DOHH2 (cell line): ENCODE measurements at regions not wholly inside any gene's neighbourhood (a gene's known extent, or its start where the extent isn't known, plus 50 kb on each side); places are given as distances from the start of the nearest gene placed in this dataset.

Source experiments
- H3F3A ChIP-seq: fragments of 200-600 bp; sonication (generic), shearing (Covaris generic); 2 replicates; pipeline ENCODE4 v1.6.0; 2016; ENCODE audit warnings: antibody characterized with exemption, mild to moderate bottlenecking; ENCODE audit not compliant: control insufficient read depth, insufficient read depth
- H3K27ac ChIP-seq: fragments of 200-600 bp; sonication (generic); 2 replicates; pipeline ENCODE4 v1.5.1; 2014; ENCODE audit warnings: low read depth, mild to moderate bottlenecking, low read length, moderate library complexity
- H3K27me3 ChIP-seq: fragments of 200-600 bp; sonication (generic); 2 replicates; pipeline ENCODE4 v1.6.1; 2014; ENCODE audit warnings: mild to moderate bottlenecking, low read length, mixed read lengths; ENCODE audit not compliant: control insufficient read depth
- H3K36me3 ChIP-seq: fragments of 200-600 bp; sonication (generic); 2 replicates; pipeline ENCODE4 v1.6.1; 2014; ENCODE audit warnings: mild to moderate bottlenecking, low read length, moderate library complexity, mixed read lengths; ENCODE audit not compliant: control insufficient read depth
- H3K4me1 ChIP-seq: fragments of 200-600 bp; sonication (generic); 2 replicates; pipeline ENCODE4 v1.6.1; 2014; ENCODE audit warnings: mild to moderate bottlenecking, low read length, mixed read lengths; ENCODE audit not compliant: control insufficient read depth
- H3K4me2 ChIP-seq: fragments of 200-600 bp; sonication (generic); 2 replicates; pipeline ENCODE4 v1.6.0; 2014; ENCODE audit warnings: mild to moderate bottlenecking, low read length, moderate library complexity
- H3K4me3 ChIP-seq: fragments of 200-600 bp; sonication (generic); 2 replicates; pipeline ENCODE4 v1.5.1; 2014; ENCODE audit warnings: mild to moderate bottlenecking, low read length, mixed read lengths
- H3K79me2 ChIP-seq: fragments of 200-600 bp; sonication (generic); 2 replicates; pipeline ENCODE4 v1.6.1; 2014; ENCODE audit warnings: mild to moderate bottlenecking, low read length, mixed read lengths; ENCODE audit not compliant: control insufficient read depth
- H3K9me2 ChIP-seq: fragments of 200-600 bp; sonication (generic); replicated peaks from 2 replicates; pipeline ENCODE4 v1.6.1; 2014; ENCODE audit warnings: mild to moderate bottlenecking, low read length, mixed read lengths; ENCODE audit not compliant: control insufficient read depth
- H3K9me3 ChIP-seq: fragments of 200-600 bp; sonication (generic); 2 replicates; pipeline ENCODE4 v1.6.1; 2014; ENCODE audit warnings: antibody characterized with exemption, low read length, mixed read lengths; ENCODE audit not compliant: control insufficient read depth, insufficient read depth
- H4K20me1 ChIP-seq: fragments of 200-600 bp; sonication (generic); 2 replicates; pipeline ENCODE4 v1.6.0; 2014; ENCODE audit warnings: low read depth, mild to moderate bottlenecking, antibody characterized with exemption, low read length, moderate library complexity; ENCODE audit not compliant: control insufficient read depth, insufficient read depth
- EZH2phosphoT487 ChIP-seq: fragments of 200-600 bp; sonication (generic); IDR thresholded peaks from 2 replicates; pipeline ENCODE4 v1.6.1; 2017; ENCODE audit warnings: borderline replicate concordance, mild to moderate bottlenecking, antibody characterized with exemption, low read length, moderate library complexity, mixed read lengths
- TF ChIP-seq, protein P1 (sequence below): fragments of 200-600 bp; sonication (generic); IDR thresholded peaks from one replicate; pipeline ENCODE4 v1.5.1; 2014; ENCODE audit warnings: antibody characterized with exemption, mild to moderate bottlenecking, low read depth, low read length; ENCODE audit not compliant: poor library complexity, severe bottlenecking

DNA sequence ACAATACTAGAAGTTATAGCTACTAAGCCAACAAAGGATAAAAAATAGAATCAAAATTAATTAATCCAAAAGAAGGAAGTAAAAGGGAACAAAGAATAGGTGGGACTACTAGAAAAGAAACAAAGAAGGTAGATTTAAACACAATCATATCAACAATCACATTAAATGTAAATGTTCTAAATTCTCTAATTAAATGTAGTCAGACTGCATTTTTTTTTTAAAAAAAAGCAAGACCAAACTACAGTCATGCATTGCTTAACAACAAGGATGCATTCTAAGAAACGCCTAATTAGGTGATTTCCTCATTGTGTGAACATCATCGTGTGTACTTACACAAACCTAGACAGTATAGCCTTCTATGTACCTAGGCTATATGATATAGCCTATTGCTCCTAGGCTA is 59.7 kb upstream of the ADAM23 start:
- Histone ChIP-seq H3K27me3 (no peaks in the 10 kb centered on the region), H4K20me1 (no peaks in the 10 kb centered on the region), H3K36me3 (no peaks in the 10 kb centered on the region), H3K27ac (no peak overlapping the region), H3F3A (no peaks in the 10 kb centered on the region), H3K79me2 (no peaks in the 10 kb centered on the region), H3K9me3 (0 out of 2 replicates have a peak, but pooled peaks cover 3% of the 10 kb centered on the region), H3K4me2 (no peak overlapping the region), H3K4me3 (no peak overlapping the region), H3K9me2 (no peaks in the 10 kb centered on the region), H3K4me1 (no peaks in the 10 kb centered on the region)
- TF ChIP-seq, protein P1, sequence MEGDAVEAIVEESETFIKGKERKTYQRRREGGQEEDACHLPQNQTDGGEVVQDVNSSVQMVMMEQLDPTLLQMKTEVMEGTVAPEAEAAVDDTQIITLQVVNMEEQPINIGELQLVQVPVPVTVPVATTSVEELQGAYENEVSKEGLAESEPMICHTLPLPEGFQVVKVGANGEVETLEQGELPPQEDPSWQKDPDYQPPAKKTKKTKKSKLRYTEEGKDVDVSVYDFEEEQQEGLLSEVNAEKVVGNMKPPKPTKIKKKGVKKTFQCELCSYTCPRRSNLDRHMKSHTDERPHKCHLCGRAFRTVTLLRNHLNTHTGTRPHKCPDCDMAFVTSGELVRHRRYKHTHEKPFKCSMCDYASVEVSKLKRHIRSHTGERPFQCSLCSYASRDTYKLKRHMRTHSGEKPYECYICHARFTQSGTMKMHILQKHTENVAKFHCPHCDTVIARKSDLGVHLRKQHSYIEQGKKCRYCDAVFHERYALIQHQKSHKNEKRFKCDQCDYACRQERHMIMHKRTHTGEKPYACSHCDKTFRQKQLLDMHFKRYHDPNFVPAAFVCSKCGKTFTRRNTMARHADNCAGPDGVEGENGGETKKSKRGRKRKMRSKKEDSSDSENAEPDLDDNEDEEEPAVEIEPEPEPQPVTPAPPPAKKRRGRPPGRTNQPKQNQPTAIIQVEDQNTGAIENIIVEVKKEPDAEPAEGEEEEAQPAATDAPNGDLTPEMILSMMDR: no peak
- TF ChIP-seq EZH2phosphoT487: no peak

DNA sequence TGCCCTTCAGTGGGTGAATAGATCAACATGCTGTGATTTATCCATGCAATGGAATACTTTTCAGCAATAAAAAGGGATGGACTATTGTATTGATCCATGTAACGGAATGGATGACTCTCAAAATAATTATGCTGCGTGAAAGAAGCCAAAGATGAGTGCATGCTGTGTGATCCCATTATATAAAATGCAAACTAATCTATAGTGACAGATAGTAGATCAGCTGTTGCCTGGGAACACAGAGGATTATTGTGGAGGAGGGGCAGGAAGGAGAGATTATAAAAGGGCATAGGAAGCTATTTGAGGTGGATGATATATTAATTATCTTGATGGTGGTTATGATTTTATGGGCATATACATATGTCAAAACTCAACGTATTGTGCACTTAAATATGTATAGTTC is 55.5 kb upstream of the ADAM23 start:
- Histone ChIP-seq H3F3A (no peaks in the 10 kb centered on the region), H4K20me1 (no peaks in the 10 kb centered on the region), H3K36me3 (no peaks in the 10 kb centered on the region), H3K4me3 (no peak overlapping the region), H3K79me2 (no peaks in the 10 kb centered on the region), H3K9me2 (no peaks in the 10 kb centered on the region), H3K27ac (no peak overlapping the region), H3K4me2 (no peak overlapping the region), H3K9me3 (0 out of 2 replicates have a peak, but pooled peaks cover 3% of the 10 kb centered on the region), H3K4me1 (no peaks in the 10 kb centered on the region), H3K27me3 (no peaks in the 10 kb centered on the region; the same call in 1 of the 2 replicates)
- TF ChIP-seq EZH2phosphoT487: no peak
- TF ChIP-seq, protein P1: no peak

DNA sequence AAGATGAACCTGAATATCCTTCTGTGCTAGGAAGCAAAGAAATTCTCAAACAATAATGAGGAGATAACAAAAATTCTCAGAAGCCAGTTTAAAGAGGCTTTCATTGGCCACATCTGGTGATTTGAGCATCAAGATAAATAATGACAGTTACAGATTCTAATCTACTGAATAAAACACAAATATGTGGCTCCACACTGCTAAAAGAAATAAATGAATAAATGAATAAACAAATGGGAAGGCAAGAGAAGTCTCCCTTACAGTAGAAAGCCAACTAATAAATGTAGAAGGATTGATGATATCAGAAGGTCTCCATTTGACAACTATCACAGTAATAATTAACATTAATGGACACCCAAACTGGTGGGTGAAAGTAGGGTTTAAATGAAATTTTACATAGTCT is 54.6 kb upstream of the ADAM23 start:
- H3K27ac ChIP-seq: no peak overlapping the region
- no peaks in the 10 kb centered on the region; the same call in 1 of the 2 replicates for H3K27me3 ChIP-seq
- H3K79me2 ChIP-seq: no peaks in the 10 kb centered on the region
- TF ChIP-seq, protein P1: no peak
- no peak for TF ChIP-seq EZH2phosphoT487
- H4K20me1 ChIP-seq: no peaks in the 10 kb centered on the region
- no peak overlapping the region for H3K4me3 ChIP-seq
- H3K36me3 ChIP-seq: no peaks in the 10 kb centered on the region
- H3K4me1 ChIP-seq: no peaks in the 10 kb centered on the region
- no peaks in the 10 kb centered on the region for H3K9me2 ChIP-seq
- 0 out of 2 replicates have a peak, but pooled peaks cover 3% of the 10 kb centered on the region for H3K9me3 ChIP-seq
- H3F3A ChIP-seq: no peaks in the 10 kb centered on the region
- no peak overlapping the region for H3K4me2 ChIP-seq
